GM12892 (cell line): ENCODE measurements at regions not wholly inside any gene's neighbourhood (a gene's known extent, or its start where the extent isn't known, plus 50 kb on each side); places are given as distances from the start of the nearest gene placed in this dataset.

Source experiments
- POLR2A ChIP-seq: IDR thresholded peaks from 2 replicates; pipeline ENCODE4 v1.6.1; 2011; ENCODE audit warnings: low read depth, low read length, control low read depth
- POLR2AphosphoS5 ChIP-seq: IDR thresholded peaks from 2 replicates; pipeline ENCODE4 v1.6.1; 2011; ENCODE audit warnings: low read depth, low read length, control low read depth
- TAF1 ChIP-seq: IDR thresholded peaks from 2 replicates; pipeline ENCODE4 v1.6.1; 2011; ENCODE audit warnings: low read depth, mild to moderate bottlenecking, control low read depth, low read length, borderline replicate concordance

GRCh38 chr11:122404571-122404970 lies 251.0 kb upstream of the UBASH3B start:
- TF ChIP-seq POLR2AphosphoS5, result no peak
- TF ChIP-seq POLR2A, result no peak
- TF ChIP-seq TAF1, result no peak
